NCI-H510A treated with DMSO at 0.1 percent for 48 hours (cell line): ENCODE measurements at regions not wholly inside any gene's neighbourhood (a gene's known extent, or its start where the extent isn't known, plus 50 kb on each side); places are given as distances from the start of the nearest gene placed in this dataset.
A peak's percentile ranks its signal among the peaks of the same experiment; 100 is the strongest.
"Not testable (repeated sequence)": the region's sequence is repeated elsewhere in the genome, so short reads cannot be mapped to it uniquely, and the experiment has no call there.

Experiments used
- DNase-seq: peaks from one replicate; lab custom pipeline; 2025; lab: John Stamatoyannopoulos, UW

- DNase-seq: no peak
Observed at GRCh38 chr7:136117539-136117938, 140.4 kb upstream of the MTPN start.

- DNase-seq: no peak
Observed at GRCh38 chr7:136116186-136116585, 139.0 kb upstream of the MTPN start.

GRCh38 chr7:136114966-136115762 is 138.0 kb upstream of the MTPN start:
- DNase-seq: peak; percentile 11

GRCh38 chr7:136114467-136114866 is 137.3 kb upstream of the MTPN start:
- not testable (repeated sequence) for DNase-seq

GRCh38 chr7:136109037-136109436 is 131.9 kb upstream of the MTPN start:
- DNase-seq: not testable (repeated sequence)

DNA sequence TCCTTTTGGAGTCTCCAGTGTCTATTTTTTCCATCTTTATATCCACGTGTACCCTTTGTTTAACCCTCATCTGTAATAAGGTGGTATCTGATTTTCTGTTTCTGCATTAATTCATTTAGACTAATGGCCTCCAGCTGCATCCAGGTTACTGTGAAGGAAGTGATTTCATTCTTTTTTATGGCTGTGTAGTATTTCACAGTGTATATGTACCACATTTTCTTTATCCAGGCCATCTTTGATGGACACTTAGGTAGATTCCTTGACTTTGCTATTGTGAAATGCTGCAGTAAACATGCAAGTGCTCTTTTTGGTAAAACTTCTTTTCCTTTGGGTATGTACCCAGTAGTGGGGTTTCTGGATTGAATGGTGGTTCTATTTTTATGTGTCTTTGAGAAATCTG is 128.0 kb upstream of the MTPN start:
- DNase-seq: no peak

DNA sequence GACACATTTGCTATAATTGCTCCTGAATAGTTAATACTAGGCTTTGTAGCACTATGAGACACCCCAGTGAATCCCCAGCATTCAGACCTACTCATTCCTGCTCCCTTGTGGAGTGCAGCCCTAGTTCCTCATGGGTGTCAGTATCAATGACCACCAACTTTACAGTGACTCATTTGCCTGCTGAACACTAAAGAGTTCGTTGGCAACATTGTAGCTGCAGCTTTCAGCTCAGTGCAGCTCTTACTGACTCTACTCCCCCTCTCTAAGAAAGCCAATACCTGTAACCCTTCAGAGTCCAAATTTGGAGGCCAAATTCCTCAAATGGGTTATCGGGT is 127.1 kb upstream of the MTPN start:
- no peak for DNase-seq

GRCh38 chr7:136103545-136104268 is 126.5 kb upstream of the MTPN start:
- DNase-seq: no peak

- no peak for DNase-seq
Observed at GRCh38 chr7:136102881-136103280, 125.7 kb upstream of the MTPN start.

DNA sequence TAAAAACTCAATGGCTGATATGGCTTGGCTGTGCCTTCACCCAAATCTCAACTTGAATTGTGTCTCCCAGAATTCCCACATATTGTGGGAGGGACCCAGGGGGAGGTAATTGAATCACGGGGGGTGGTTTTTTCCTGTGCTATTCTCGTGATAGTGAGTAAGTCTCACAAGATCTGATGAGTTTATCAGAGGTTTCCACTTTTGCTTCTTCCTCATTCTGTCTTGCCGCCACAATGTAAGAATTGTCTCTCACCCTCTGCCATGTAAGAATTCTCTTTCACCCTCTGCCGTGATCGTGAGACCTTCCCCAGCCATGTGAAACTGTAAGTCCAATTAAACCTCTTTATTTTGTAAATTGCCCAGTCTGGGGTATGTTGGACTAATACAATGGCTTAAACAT is 115.6 kb upstream of the MTPN start:
- DNase-seq: not testable (repeated sequence)

DNA sequence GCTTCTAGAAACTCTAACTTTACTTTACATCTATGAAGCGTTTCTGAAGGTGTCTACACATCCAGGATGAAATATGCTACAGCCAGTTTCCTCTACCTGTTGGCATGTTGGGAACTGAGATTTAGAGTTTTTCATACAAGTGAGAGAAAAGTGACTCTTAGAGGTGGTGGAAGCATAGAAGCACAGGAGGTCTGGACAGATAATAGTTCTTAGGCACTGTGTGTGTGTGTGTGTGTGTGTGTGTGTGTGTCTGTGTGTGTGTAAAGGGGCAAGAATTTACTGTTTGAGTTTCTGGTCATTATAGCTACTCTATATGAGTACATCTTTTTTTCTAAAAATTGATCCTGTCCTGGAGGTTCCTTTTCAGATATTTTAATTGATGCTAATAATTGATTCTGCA is 110.7 kb upstream of the MTPN start:
- DNase-seq: no peak

DNA sequence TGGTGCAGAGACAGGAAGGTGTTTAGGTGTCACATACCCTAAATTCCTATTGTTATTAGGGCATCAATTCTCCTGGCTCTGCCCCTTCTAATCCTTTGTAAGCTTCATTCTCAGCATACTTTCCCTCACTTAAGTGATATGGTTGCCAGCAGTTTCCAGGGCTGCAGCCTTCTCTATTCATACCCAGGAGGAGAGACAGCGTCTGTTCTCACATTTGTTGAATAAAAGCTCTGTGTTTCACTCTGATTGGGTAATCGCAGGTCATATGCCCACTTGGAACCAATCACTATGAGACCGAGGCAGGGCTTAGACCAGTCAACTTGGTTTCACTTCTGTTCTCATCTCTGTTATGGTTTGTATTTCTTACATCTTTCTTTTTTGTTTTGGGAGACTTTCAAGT is 109.6 kb upstream of the MTPN start:
- DNase-seq: no peak

GRCh38 chr7:136079934-136080333 is 102.8 kb upstream of the MTPN start:
- no peak for DNase-seq

- no peak for DNase-seq
Observed at GRCh38 chr7:136079478-136079892, 102.3 kb upstream of the MTPN start.

DNA sequence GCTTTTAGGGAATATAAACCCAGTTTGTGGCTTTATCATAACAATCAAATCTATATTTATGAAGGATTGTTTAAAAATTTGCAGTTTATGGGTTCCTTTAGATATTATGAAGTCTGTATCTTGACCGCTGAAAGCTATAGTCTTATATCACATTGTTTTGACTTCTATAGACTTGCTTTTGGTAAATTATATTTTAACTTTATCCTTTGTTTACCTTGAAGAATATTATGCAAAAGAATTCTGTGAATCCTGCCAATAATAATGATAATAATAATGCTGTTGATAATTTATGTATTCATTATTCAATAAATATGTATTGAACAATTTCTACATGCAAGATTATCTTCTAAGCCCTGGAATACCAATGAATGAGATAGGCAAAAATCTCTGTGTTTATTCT is 101.9 kb upstream of the MTPN start:
- DNase-seq: no peak

GRCh38 chr7:136078630-136079029 is 101.5 kb upstream of the MTPN start:
- DNase-seq: no peak

DNA sequence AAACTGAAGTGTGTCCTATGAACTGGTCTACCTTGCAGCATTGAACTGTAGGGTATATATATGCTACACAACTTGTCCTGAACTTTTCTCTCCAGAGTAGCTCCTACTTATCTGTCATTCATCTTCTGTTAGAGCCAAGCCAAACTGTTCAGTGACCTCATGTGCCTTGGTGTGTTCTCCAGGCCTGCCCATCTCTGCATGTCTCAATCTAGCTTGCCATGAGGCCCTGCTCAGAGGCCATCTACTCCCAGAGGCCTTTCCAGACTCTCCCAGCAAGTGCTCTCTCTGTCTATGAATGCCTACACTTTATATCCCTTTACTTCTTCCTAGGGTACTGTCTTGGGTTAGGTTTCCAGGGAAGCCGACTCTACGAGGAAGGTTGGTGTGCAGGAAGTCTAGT is 99.8 kb upstream of the MTPN start:
- no peak for DNase-seq

GRCh38 chr7:136074843-136075242 is 97.7 kb upstream of the MTPN start:
- no peak for DNase-seq

DNA sequence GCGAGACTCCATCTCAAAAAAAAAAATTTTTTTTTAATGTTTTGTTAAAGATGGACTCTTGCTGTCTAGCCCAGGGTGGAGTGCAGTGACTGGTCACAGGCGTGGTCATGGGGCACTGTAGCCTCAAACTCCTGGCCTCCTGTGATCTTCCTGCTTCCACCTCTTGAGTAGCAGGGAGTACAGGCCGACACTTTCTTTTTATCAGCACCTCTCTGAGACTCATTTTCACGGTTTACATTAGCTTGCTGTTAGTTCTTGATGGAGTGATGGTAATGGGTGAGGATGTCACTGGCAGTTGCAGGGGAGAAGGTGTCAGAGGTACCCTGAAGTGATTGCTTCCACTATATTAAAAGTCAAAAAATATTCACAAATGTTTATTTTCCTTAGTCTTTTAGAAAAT is 95.3 kb upstream of the MTPN start:
- no peak for DNase-seq

DNA sequence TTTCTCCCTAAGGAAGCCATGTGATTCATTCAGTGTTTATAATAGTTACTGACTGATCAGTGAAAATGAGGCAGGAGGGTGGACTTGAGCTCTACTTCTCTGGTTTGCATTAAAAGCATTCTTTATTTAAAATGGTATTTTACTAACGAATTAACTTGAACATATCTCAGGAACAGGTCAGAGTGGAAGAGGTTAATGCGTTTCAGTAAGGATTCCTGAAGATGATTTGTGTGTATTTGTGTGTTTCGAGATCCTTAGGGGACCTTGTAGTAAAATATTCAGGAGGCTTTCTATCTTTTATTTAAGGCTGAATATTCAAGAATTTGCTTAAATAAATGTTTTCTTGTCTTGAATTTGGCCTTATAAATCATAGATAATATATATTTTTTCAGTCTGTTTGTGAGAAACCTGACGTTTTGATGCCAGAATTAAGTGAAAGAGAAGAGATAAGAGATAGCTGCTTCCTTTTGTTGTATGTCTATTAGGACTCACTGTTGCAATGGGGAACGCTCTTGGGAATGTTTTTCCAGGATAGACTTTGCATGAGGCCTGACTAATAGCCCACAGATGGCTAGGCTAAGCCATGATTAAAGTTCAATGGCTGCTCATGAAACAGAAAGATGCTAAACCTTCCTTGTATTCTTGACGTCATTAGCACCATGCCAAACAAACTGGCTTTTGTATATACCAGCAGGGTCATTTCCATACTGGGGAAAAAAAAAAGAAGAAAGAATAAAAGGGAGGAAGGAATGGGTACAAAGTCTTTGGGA is 93.8 kb upstream of the MTPN start:
- no peak for DNase-seq

- DNase-seq: no peak
Observed at GRCh38 chr7:136069840-136070529, 92.8 kb upstream of the MTPN start.

DNA sequence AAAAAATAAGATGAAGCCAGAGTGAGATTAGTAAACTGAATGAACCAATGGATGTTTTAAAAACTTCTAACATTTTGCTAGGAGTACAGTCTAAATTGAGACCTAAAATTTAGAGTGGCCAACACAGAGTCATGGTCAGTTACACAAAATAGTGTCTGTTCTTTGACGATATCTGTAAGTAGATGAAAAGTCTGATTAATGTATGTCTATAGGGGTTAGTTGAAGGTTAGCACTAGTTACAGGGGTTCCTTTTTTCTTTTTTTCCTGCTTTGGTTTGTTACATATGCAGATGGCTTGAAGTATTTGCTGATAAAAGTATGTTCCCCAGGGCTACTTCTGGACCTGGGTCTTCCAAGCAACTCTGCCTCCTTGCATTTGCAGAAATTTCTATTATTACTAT is 90.1 kb upstream of the MTPN start:
- DNase-seq: no peak
